HG03469 (cell line): ENCODE measurements at regions not wholly inside any gene's neighbourhood (a gene's known extent, or its start where the extent isn't known, plus 50 kb on each side); places are given as distances from the start of the nearest gene placed in this dataset.
"Not testable (repeated sequence)": the region's sequence is repeated elsewhere in the genome, so short reads cannot be mapped to it uniquely, and the experiment has no call there.

Experiments used
- ATAC-seq: cut with Tn5 transposase; IDR thresholded peaks from one replicate; pipeline ENCODE4 v1.9.1; 2021; ENCODE audit warnings: mild to moderate bottlenecking, moderate library complexity, moderate number of reproducible peaks; ENCODE audit not compliant: unreplicated experiment

- no peak for ATAC-seq
These were observed 226.6 kb upstream of the MOCS1 start for GRCh38 chr6:40160826-40161225.

DNA sequence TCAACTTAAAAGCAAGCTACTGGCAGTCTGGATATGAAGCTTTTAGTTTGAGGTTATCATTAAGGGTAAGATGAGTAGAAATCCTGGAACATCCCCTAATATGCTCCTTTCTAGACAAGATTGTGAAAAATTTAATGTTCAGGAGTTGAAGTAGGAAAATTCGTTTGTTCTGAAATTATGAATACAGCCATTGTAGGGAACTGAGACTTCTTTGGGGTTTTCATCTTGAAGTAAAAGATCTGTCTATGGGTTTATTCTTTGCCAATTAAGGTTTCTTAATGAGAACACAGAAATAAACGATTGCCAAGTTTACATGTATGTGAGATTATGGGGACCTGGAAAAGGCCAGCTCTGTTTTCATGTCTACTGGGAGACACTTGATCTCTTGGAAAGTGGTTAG lies 225.6 kb upstream of the MOCS1 start:
- no peak for ATAC-seq

DNA sequence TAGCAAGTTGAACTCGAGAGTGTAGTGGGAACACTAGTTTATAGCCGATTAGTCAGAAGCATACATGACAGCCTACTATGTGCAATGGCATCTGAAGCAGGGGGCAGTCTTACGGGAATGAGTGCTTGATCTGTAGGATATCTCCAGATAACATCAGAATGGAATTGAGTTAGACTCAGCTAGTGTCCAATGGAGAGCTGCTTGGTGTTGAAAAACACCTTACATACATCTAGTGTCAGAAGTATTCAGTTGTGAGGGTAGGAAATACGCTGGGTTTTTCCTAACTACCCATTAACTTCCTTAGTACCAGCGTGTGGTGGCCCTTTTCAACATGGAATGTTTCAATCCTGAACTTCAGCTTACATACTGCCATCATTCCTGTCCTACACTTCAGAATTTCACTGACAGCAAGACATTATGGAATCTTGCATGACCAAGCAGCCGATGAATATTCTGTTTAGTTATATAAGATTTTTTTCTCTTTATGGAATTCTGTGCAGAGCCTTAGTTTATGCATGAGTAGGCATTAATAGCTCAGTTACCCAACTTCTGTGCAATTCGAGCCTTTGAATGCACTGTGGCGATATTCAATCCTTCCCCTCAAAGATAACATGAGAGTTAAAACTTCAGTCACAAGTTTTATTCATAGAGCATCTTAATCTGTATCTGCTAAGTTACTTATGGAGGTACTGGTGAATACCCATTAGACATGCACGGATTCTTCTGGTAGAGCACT lies 218.6 kb upstream of the MOCS1 start:
- ATAC-seq, result no peak

- no peak for ATAC-seq
These were observed 217.9 kb upstream of the MOCS1 start for GRCh38 chr6:40152196-40152595.

DNA sequence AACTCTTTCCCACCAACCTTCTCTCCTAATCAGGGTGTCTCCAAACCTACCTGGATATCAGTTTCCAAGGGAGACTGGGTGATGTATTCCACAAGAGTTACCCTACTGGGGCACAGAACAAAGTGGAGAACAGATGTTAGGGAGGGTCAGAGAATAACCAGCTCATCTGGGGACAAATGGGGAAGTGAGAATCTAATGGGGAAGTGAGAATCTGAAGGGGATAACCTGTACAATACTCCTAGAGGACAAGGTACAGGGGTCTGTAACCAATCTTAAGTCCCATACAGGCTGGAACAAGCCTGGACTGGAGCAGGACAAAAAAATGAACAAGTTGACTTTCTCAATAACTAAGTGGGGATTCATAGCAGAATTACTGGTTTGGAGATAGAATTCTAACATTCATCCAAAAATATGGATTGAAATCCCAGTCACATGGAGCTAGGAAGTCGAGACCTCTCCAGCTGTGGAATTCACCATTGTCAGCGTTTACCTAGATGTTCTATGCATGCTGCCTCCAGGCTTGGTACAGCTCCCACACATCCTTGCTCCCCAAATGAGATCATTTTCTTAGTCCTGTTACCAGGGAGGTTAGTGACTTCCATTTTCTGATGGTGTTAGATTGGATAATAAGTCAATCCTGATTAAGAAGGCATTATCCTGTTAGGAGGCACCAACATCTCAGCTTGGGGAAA lies 214.8 kb upstream of the MOCS1 start:
- ATAC-seq, result peak; percentile 94

DNA sequence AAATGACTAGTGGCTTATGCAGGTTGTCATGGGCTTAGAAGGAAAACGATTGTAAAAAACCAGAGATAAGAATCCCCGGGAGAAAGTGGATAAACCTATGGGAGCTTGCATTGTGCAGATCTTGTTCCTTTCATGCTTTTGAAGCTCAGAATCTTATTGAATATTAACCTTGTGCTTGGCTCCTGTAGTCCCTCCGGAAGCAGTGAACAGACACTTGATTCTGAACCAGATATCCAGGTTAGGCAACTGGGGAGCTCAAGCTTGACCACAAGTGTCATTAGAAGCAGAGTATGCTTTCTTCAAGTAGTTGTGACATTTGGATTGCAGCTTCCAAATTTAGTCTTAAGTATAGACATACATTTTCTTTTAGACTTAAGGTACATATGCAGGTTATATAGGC lies 212.6 kb upstream of the MOCS1 start:
- ATAC-seq, result no peak

DNA sequence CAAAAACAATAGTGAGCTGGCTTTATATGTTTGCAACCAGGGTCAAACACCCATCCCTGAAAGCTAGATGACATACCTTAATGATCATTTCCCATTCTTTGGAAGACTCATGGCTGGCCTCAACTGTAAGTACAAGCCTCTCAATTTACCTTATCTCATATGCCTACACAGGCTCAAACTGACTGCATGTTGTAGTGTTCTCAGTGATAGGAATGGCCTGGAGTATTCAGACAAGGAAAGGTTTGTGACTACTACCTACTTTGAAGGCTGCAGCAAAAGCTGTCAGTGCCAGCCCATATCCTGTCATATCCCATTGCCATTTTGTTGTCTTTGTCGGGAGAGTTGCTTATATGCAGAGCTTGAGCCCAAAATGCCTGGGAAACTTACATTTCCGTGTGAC lies 205.2 kb upstream of the MOCS1 start:
- no peak for ATAC-seq

- no peak for ATAC-seq
These were observed 204.0 kb upstream of the MOCS1 start for GRCh38 chr6:40138273-40138720.

- ATAC-seq, result no peak
These were observed 201.3 kb upstream of the MOCS1 start for GRCh38 chr6:40135491-40136072.

DNA sequence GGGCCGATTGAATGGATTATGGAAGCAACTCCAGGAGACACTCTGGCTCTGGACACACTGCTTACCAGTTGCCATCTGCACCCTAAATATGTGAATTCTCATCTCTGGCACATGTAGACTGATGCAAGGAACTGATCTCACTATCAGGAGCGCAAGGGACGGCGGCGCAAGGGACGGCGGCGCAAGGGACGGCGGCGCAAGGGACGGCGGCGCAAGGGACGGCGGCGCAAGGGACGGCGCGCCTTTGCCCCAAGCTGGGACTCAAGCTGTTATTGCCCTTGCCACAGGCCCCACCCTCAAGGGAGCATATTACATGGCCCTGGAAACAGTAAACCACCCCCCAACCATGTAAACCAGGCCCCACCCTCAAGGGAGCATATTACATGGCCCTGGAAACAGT lies 199.7 kb upstream of the MOCS1 start:
- ATAC-seq, result not testable (repeated sequence)

DNA sequence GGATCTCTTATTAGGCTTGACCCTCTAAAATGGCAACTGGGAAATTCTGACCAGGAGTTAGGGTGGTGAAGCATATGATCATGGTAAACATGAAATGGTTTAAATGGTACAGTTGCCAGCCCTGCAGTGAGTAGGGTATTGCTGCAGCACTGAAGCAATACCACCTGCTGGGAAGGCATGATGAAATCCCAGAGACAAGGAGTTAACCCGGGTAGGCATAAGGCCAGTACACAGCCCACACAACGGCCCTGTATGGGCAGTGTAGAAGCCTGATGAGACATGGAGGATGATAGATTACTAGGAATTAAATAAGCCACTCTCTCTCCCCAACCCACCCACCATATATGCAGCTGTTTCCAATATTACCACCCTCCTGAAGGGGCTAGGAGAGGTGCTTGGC lies 197.4 kb upstream of the MOCS1 start:
- no peak for ATAC-seq

- no peak for ATAC-seq
These were observed 193.9 kb upstream of the MOCS1 start for GRCh38 chr6:40128127-40128526.

- no peak for ATAC-seq
These were observed 191.6 kb upstream of the MOCS1 start for GRCh38 chr6:40125680-40126394.

DNA sequence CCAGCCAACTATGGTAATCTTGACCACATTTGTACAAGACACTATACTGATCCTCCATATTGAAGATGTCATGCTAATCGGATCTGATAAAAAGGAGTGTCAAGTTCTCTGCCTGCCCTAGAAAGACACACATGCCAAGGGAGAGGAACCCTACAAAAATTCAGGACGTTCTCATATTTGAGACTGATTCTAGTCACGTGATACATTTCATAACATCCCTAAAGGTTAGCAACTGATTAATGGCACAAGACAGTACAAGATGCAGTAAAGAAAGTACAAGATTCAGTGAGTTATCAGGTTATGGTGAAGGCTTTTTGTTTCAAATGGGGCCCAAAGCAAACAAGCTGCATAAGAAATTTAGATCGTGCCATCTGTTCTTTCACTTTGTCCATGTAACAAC lies 190.7 kb upstream of the MOCS1 start:
- ATAC-seq, result no peak

GRCh38 chr6:40116832-40117231 lies 182.6 kb upstream of the MOCS1 start:
- no peak for ATAC-seq

- no peak for ATAC-seq
These were observed 178.1 kb upstream of the MOCS1 start for GRCh38 chr6:40112350-40112749.

GRCh38 chr6:40108736-40109135 lies 174.5 kb upstream of the MOCS1 start:
- ATAC-seq, result no peak

- no peak for ATAC-seq
These were observed 172.6 kb upstream of the MOCS1 start for GRCh38 chr6:40106840-40107239.

- ATAC-seq, result no peak
These were observed 164.5 kb upstream of the MOCS1 start for GRCh38 chr6:40098774-40099173.

- no peak for ATAC-seq
These were observed 163.3 kb upstream of the MOCS1 start for GRCh38 chr6:40097590-40097989.

- no peak for ATAC-seq
These were observed 149.1 kb upstream of the MOCS1 start for GRCh38 chr6:40083141-40083920.
